ENCODE measurements at regions not wholly inside any gene's neighbourhood (a gene's known extent, or its start where the extent isn't known, plus 50 kb on each side); places are given as distances from the start of the nearest gene placed in this dataset.
"Not testable (repeated sequence)": the region's sequence is repeated elsewhere in the genome, so short reads cannot be mapped to it uniquely, and the experiment has no call there.

GRCh38 chr2:107721178-107721577, 105.5 kb upstream of the RGPD4 start:
- Histone ChIP-seq H2AFZ (no peak overlapping the region), H3K79me2 (ENCODE audit: low read depth) (no peaks in the 10 kb centered on the region), H3K4me2 (no peak overlapping the region), H3K4me1 (replicated peaks; ENCODE audit: insufficient read depth) (no peaks in the 10 kb centered on the region), H3K27ac (no peak overlapping the region), H3K9me3 (ENCODE audit: insufficient read depth, low read depth) (no peaks in the 10 kb centered on the region), H3K4me3 (no peak overlapping the region), H3K36me3 (ENCODE audit: low read depth) (no peaks in the 10 kb centered on the region), H4K20me1 (ENCODE audit: insufficient read depth) (no peaks in the 10 kb centered on the region), H3K9me2 (ENCODE audit: insufficient read depth) (no peaks in the 10 kb centered on the region), H3K27me3 (ENCODE audit: insufficient read depth, low read depth) (peaks cover 16% of the 10 kb centered on the region; the same call in 1 of the 2 replicates), H3F3A (ENCODE audit: insufficient read depth, low read depth) (no peaks in the 10 kb centered on the region)
- intact Hi-C loops (cut with micrococcal nuclease; ENCODE audit: unreplicated experiment): no loop called here
- no TSS peak for BruUV-seq (replicated peaks)
- ChIA-PET CTCF (no interaction called here), POLR2A (ENCODE audit: unreplicated experiment) (no interaction called here)
- DNase-seq: no peak
- TF ChIP-seq CTCF (conservative IDR thresholded peaks at IDR 0.05) (no peak), EZH2 (IDR thresholded peaks at IDR 0.05; ENCODE audit: low read depth) (no peak)

- Histone ChIP-seq H3K27ac (no peak overlapping the region), H3K79me2 (ENCODE audit: low read depth) (no peaks in the 10 kb centered on the region), H3K4me1 (replicated peaks; ENCODE audit: insufficient read depth) (no peaks in the 10 kb centered on the region), H3K36me3 (ENCODE audit: low read depth) (no peaks in the 10 kb centered on the region), H3K4me2 (no peak overlapping the region), H3K9me3 (ENCODE audit: insufficient read depth, low read depth) (no peaks in the 10 kb centered on the region), H4K20me1 (ENCODE audit: insufficient read depth) (no peaks in the 10 kb centered on the region), H3K4me3 (no peak overlapping the region), H3F3A (ENCODE audit: insufficient read depth, low read depth) (no peaks in the 10 kb centered on the region), H3K9me2 (ENCODE audit: insufficient read depth) (no peaks in the 10 kb centered on the region), H2AFZ (no peak overlapping the region), H3K27me3 (ENCODE audit: insufficient read depth, low read depth) (peaks cover 16% of the 10 kb centered on the region; the same call in 1 of the 2 replicates)
- DNase-seq: no peak
- TF ChIP-seq CTCF (conservative IDR thresholded peaks at IDR 0.05) (no peak), EZH2 (IDR thresholded peaks at IDR 0.05; ENCODE audit: low read depth) (no peak)
- intact Hi-C loops (cut with micrococcal nuclease; ENCODE audit: unreplicated experiment): no loop called here
- ChIA-PET POLR2A (ENCODE audit: unreplicated experiment) (no interaction called here), CTCF (no interaction called here)
- no TSS peak for BruUV-seq (replicated peaks)
Observed at GRCh38 chr2:107721586-107721985, 105.1 kb upstream of the RGPD4 start.

- H3K4me3 ChIP-seq; H3K4me2 ChIP-seq; H3K9me3 ChIP-seq (ENCODE audit: insufficient read depth, low read depth); intact Hi-C loops (cut with micrococcal nuclease; ENCODE audit: unreplicated experiment); H3K79me2 ChIP-seq (ENCODE audit: low read depth); H4K20me1 ChIP-seq (ENCODE audit: insufficient read depth); H2AFZ ChIP-seq; H3K27ac ChIP-seq; CTCF ChIA-PET; H3F3A ChIP-seq (ENCODE audit: insufficient read depth, low read depth); H3K9me2 ChIP-seq (ENCODE audit: insufficient read depth); DNase-seq; POLR2A ChIA-PET (ENCODE audit: unreplicated experiment); H3K4me1 ChIP-seq (replicated peaks; ENCODE audit: insufficient read depth); H3K36me3 ChIP-seq (ENCODE audit: low read depth); H3K27me3 ChIP-seq (ENCODE audit: insufficient read depth, low read depth); BruUV-seq (replicated peaks): not testable (repeated sequence)
Observed at GRCh38 chr2:107725824-107726223, 100.9 kb upstream of the RGPD4 start.

GRCh38 chr2:107727318-107727717, 99.4 kb upstream of the RGPD4 start:
- BruUV-seq (replicated peaks): no TSS peak
- no peaks in the 10 kb centered on the region for H3K9me3 ChIP-seq (ENCODE audit: insufficient read depth, low read depth)
- CTCF ChIA-PET: no interaction called here
- H3K27me3 ChIP-seq (ENCODE audit: insufficient read depth, low read depth): no peaks in the 10 kb centered on the region
- no peaks in the 10 kb centered on the region for H3K36me3 ChIP-seq (ENCODE audit: low read depth)
- no peaks in the 10 kb centered on the region for H4K20me1 ChIP-seq (ENCODE audit: insufficient read depth)
- H3K27ac ChIP-seq: no peak overlapping the region
- H3K9me2 ChIP-seq (ENCODE audit: insufficient read depth): no peaks in the 10 kb centered on the region
- no peak for DNase-seq
- no peaks in the 10 kb centered on the region for H3K4me1 ChIP-seq (replicated peaks; ENCODE audit: insufficient read depth)
- H3F3A ChIP-seq (ENCODE audit: insufficient read depth, low read depth): no peaks in the 10 kb centered on the region
- POLR2A ChIA-PET (ENCODE audit: unreplicated experiment): no interaction called here
- H3K4me2 ChIP-seq: no peak overlapping the region
- no peak overlapping the region for H3K4me3 ChIP-seq
- no peak for TF ChIP-seq EZH2 (IDR thresholded peaks at IDR 0.05; ENCODE audit: low read depth)
- no peak for TF ChIP-seq CTCF (conservative IDR thresholded peaks at IDR 0.05)
- intact Hi-C loops (cut with micrococcal nuclease; ENCODE audit: unreplicated experiment): no loop called here
- H2AFZ ChIP-seq: no peak overlapping the region
- no peaks in the 10 kb centered on the region for H3K79me2 ChIP-seq (ENCODE audit: low read depth)
